ENCODE measurements at regions not wholly inside any gene's neighbourhood (a gene's known extent, or its start where the extent isn't known, plus 50 kb on each side); places are given as distances from the start of the nearest gene placed in this dataset.

DNA sequence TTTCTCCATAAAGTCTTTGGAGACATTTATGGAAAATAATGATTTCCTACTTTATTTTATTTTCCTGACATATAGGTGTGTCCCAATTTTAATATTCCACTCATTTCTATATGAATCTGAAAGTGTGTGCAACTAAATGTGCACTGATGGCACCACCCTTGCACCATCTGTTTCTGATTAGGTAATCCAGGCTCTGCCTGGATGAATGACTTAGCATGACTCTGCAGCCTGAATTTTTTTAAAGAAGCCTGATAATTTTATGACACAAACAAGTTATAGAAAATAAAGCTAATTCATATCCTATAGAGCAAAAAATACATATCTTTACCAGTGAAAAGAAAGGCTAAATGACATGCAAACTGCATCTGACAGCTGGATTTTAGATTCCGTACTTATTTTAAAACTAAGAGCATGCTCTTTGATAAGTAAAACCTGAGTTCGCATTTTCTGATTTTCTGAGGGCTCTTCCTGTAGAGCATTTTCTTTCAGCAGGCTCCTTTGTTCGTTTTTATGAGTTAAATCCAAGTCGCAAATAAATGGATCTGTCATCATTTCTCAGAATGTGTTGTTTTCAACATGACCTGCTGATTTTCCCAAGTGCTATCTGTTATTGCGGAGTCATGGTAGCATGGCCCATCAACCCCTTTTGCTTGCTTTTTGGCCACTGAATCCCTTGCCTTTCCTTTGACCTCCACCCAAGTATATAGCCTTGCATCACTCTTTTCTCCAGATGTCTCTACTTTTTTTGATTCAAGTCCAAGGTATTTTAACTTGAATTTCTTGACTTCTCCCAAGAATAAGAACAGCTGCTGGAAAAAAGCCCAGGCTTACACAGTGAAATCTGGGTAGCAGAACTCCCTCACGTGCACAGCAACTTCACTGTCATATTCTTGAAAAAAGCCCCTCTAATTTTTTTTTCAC, 52.8 kb upstream of the LYPLAL1 start:
- DNase-seq: peak; percentile 21

DNA sequence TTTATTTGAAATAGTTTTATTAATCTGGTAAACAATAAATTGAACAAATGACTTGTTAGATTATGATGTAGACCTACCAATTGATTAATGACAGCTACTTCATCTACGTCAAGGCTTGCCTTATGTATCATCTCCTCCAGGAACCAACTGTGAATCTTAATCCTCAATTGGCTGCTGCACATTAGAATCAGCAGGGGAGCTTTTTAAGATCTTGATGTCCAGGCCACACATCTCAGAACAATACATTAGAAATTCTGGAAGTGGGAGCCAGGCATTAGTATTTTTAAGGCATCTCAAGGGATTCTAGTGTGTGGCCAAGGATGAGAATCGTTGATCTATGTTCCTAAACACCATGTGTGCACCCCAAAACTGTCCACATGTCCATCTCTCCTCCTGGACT, 52.0 kb upstream of the LYPLAL1 start:
- DNase-seq: no peak

DNA sequence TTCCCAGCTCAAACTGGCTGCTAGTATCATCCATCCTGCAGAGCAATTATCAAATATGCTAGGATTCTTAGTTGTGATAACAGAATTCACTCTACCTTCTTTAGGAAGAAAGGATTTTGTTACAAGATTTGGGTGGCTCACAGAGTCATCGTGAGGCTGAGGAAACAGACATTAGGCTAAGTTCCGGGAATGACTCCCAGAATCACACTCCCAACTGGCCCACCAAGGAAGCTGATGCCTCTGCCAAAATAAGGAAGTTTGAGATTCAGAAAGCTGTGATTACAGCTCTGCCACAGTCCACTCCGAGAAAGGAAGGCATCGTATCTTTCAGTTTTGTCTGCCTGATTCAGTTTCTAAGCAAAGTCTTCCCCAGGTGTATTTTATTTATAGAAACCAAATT, 50.6 kb upstream of the LYPLAL1 start:
- DNase-seq: no peak

Measured in amniotic stem cell (primary cell).